GM12878 (cell line): ENCODE measurements at regions not wholly inside any gene's neighbourhood (a gene's known extent, or its start where the extent isn't known, plus 50 kb on each side); places are given as distances from the start of the nearest gene placed in this dataset.

ENCODE experiments used
- ATAC-seq: fragments of 200-7000 bp; cut with Tn5 transposase; 3 replicates; pipeline ENCODE4 v1.9.1; 2020; ENCODE audit warnings: mild to moderate bottlenecking, moderate library complexity
- BruUV-seq: library from RNA; stranded (reverse); fragments of 400-500 nt; replicated peaks from 2 replicates; lab custom pipeline; 2021; lab: Mats Ljungman, UMichigan
- CTCF ChIA-PET: fragments of 300-600 bp; sonication (Branson Sonifier 250); formaldehyde crosslinking; extraction: SDS; loops from one replicate; lab custom pipeline; 2021; ENCODE audit warnings: inconsistent platforms; lab: Yijun Ruan, JAX
- POLR2A ChIA-PET: fragments of 350-600 bp; formaldehyde crosslinking; extraction: SDS; loops from one replicate; lab custom pipeline; 2021; ENCODE audit warnings: inconsistent platforms; lab: Charles Lee
- RAD21 ChIA-PET: fragments of 300-600 bp; sonication (Branson Sonifier 250); formaldehyde crosslinking; loops from one replicate; lab custom pipeline; 2023; ENCODE audit warnings: antibody characterized with exemption; ENCODE audit not compliant: unreplicated experiment; lab: Charles Lee
- SMC1A ChIA-PET: fragments of 300-600 bp; sonication (Branson Sonifier 250); formaldehyde crosslinking; loops from one replicate; lab custom pipeline; 2023; ENCODE audit not compliant: unreplicated experiment, uncharacterized antibody; lab: Charles Lee
- DNase-seq: peaks from one replicate; pipeline ENCODE4 v3.0.0-alpha.2; 2011; ENCODE audit warnings: low read depth, low spot score
- FAIRE-seq: peaks from 3 replicates; lab custom pipeline; 2011; peaks lifted over from hg19 to GRCh38; lab: Jason Lieb, UNC
- H2AFZ ChIP-seq: 2 replicates; pipeline ENCODE4 v1.6.0; 2011; ENCODE audit warnings: low read depth, low read length, control low read depth; ENCODE audit not compliant: control insufficient read depth
- H3K27ac ChIP-seq: 2 replicates; pipeline ENCODE4 v1.5.1; 2011; ENCODE audit warnings: control low read depth; ENCODE audit not compliant: control insufficient read depth, insufficient read depth
- H3K27me3 ChIP-seq, 2 experiments: replicated peaks in 1 of 2; 2 replicates each; pipeline versions ENCODE4 v1.6.0 to v1.6.1; 2011; ENCODE audit warnings: low read length in 1 of 2; ENCODE audit not compliant: control insufficient read depth in 2 of 2, insufficient read depth in 2 of 2
- H3K36me3 ChIP-seq, 2 experiments: 2 replicates each; pipeline ENCODE4 v1.5.1; 2011; ENCODE audit warnings: low read length in 1 of 2; ENCODE audit not compliant: control insufficient read depth in 2 of 2, insufficient read depth in 2 of 2
- H3K4me1 ChIP-seq: 2 replicates; pipeline ENCODE4 v1.6.1; 2011; ENCODE audit warnings: mild to moderate bottlenecking, low read length, moderate library complexity, mixed read lengths; ENCODE audit not compliant: control insufficient read depth, insufficient read depth
- H3K4me2 ChIP-seq: 2 replicates; pipeline ENCODE4 v1.6.0; 2011; ENCODE audit warnings: control low read depth; ENCODE audit not compliant: control insufficient read depth, insufficient read depth
- H3K4me3 ChIP-seq: fragments of 200-600 bp; sonication (generic); 2 replicates; pipeline ENCODE4 v1.5.1; 2016
- H3K79me2 ChIP-seq: 2 replicates; pipeline ENCODE4 v1.6.0; 2011; ENCODE audit warnings: low read length; ENCODE audit not compliant: control insufficient read depth, insufficient read depth
- H3K9ac ChIP-seq: 2 replicates; pipeline ENCODE4 v1.8.0; 2011; ENCODE audit warnings: low read length, control low read depth, mixed read lengths; ENCODE audit not compliant: control insufficient read depth, insufficient read depth
- H3K9me3 ChIP-seq: replicated peaks from 3 replicates; pipeline ENCODE4 v1.5.1; 2011; ENCODE audit warnings: mild to moderate bottlenecking, low read length; ENCODE audit not compliant: control insufficient read depth, insufficient read depth
- H4K20me1 ChIP-seq: 2 replicates; pipeline ENCODE4 v1.6.0; 2011; ENCODE audit not compliant: control insufficient read depth, insufficient read depth
- CHD4 ChIP-seq: fragments of 200-600 bp; sonication (generic); IDR thresholded peaks from 2 replicates; pipeline ENCODE4 v1.6.1; 2016; ENCODE audit warnings: mild to moderate bottlenecking
- HDAC6 ChIP-seq: fragments of 200-600 bp; sonication (generic); IDR thresholded peaks from one replicate; pipeline ENCODE4 v1.8.0; 2017; ENCODE audit warnings: antibody characterized with exemption; ENCODE audit not compliant: unreplicated experiment
- MYC ChIP-seq: IDR thresholded peaks from 2 replicates; pipeline ENCODE4 v1.6.1; 2011; ENCODE audit warnings: mild to moderate bottlenecking, low read length, moderate library complexity, inconsistent platforms; ENCODE audit not compliant: insufficient read depth, insufficient replicate concordance, insufficient read length, severe bottlenecking
- PAX8 ChIP-seq: fragments of 450-650 bp; IDR thresholded peaks from 2 replicates; pipeline ENCODE4 v1.6.1; 2017; ENCODE audit warnings: mild to moderate bottlenecking, moderate library complexity
- PML ChIP-seq: IDR thresholded peaks from 2 replicates; pipeline ENCODE4 v1.6.1; 2012; ENCODE audit warnings: low read length, inconsistent platforms
- RAD51 ChIP-seq: fragments of 450-650 bp; IDR thresholded peaks from 2 replicates; pipeline ENCODE4 v1.6.1; 2016; ENCODE audit warnings: moderate library complexity, mild to moderate bottlenecking, inconsistent platforms
- SMAD5 ChIP-seq: IDR thresholded peaks from 2 replicates; pipeline ENCODE4 v1.6.1; 2016; ENCODE audit warnings: antibody characterized with exemption, low read depth
- SP1 ChIP-seq: IDR thresholded peaks from one replicate; pipeline ENCODE4 v1.6.1; 2011; ENCODE audit warnings: low read depth, low read length
- ZNF24 ChIP-seq: fragments of 450-650 bp; IDR thresholded peaks from 2 replicates; pipeline ENCODE4 v1.6.1; 2017; ENCODE audit warnings: antibody characterized with exemption, mild to moderate bottlenecking
- WGBS: methylation state at CpG from one replicate; pipeline ENCODE4 v1.1.6; 2016; ENCODE audit warnings: low lambda C conversion rate; ENCODE audit not compliant: insufficient replicate concordance, insufficient coverage; ENCODE audit errors: missing lambda C conversion rate; 5-methylcytosine and 5-hydroxymethylcytosine counted together
- in situ Hi-C: fragments of 300-500 bp; cut with MboI; formaldehyde crosslinking; loops from 9 replicates; pipeline ENCODE4 v1.14.3; 2018; ENCODE audit warnings: mixed read lengths
- intact Hi-C: fragments of 100-400 bp; cut with micrococcal nuclease; formaldehyde crosslinking; loops from one replicate; pipeline ENCODE4 v1.14.2; 2022; ENCODE audit not compliant: unreplicated experiment
- TF ChIP-seq, protein P1 (sequence below): IDR thresholded peaks from 2 replicates; pipeline ENCODE4 v1.6.1; 2012; ENCODE audit warnings: low read depth, low read length, improper control_type of control experiment
- TF ChIP-seq, protein P2 (sequence below), 3 experiments: IDR thresholded peaks in 2 of 3; conservative IDR thresholded peaks in 1 of 3; 2 replicates each; pipeline ENCODE4 v1.5.1; 2011; ENCODE audit warnings: low read depth in 3 of 3, low read length in 3 of 3, mild to moderate bottlenecking in 3 of 3, control low read depth in 2 of 3, moderate library complexity in 2 of 3, inconsistent platforms in 1 of 3, mixed read lengths in 1 of 3; ENCODE audit not compliant: control insufficient read depth in 2 of 3, insufficient read depth in 1 of 3; ENCODE audit errors: extremely low read depth in 1 of 3
- TF ChIP-seq, protein P3 (sequence below): fragments of 450-650 bp; IDR thresholded peaks from 2 replicates; pipeline ENCODE4 v1.6.1; 2016; ENCODE audit warnings: mild to moderate bottlenecking
- TF ChIP-seq, protein P4 (sequence below): fragments of 450-650 bp; IDR thresholded peaks from 2 replicates; pipeline ENCODE4 v1.6.1; 2016; ENCODE audit warnings: mild to moderate bottlenecking, moderate library complexity, borderline replicate concordance

DNA sequence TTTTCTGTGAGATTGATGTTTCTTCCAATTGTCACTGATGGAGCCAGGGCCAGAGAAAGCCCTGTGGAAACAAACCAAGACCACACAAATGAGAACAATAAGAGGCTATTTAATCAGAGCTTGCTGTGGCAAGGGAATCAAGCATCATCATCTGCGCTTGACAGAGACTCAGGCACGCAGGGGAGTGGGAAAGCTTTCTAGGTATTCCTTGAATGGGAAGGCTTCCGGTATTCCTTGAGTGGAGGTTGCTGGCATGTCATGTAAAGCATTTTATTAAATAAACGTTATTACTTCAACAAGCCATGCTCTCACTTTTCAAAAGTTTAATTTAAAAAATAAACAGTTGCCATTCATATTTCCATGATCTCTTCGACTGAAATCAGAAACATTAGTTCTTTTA lies 194.6 kb upstream of the SYT4 start:
- ChIA-PET POLR2A (no interaction called here), SMC1A (no interaction called here), RAD21 (no interaction called here), CTCF (no interaction called here)
- Histone ChIP-seq H3K36me3 (no peaks in the 10 kb centered on the region), H3K4me2 (no peak overlapping the region), H3K79me2 (no peaks in the 10 kb centered on the region), H3K9ac (no peak overlapping the region), H3K9me3 (no peaks in the 10 kb centered on the region), H3K27ac (no peak overlapping the region), H3K4me1 (no peaks in the 10 kb centered on the region), H2AFZ (no peak overlapping the region), H3K4me3 (no peak overlapping the region), H4K20me1 (no peaks in the 10 kb centered on the region), H3K27me3 (no peaks in the 10 kb centered on the region)
- ATAC-seq (no peak), DNase-seq (no peak), FAIRE-seq (no peak)
- intact Hi-C loops (no loop called here), in situ Hi-C loops (no loop called here)
- no TSS peak for BruUV-seq
- TF ChIP-seq ZNF24, result no peak
- no peak for TF ChIP-seq RAD51
- no peak for TF ChIP-seq SMAD5
- no peak for TF ChIP-seq HDAC6
- no peak for TF ChIP-seq PML
- TF ChIP-seq PAX8, result no peak
- TF ChIP-seq, protein P1, sequence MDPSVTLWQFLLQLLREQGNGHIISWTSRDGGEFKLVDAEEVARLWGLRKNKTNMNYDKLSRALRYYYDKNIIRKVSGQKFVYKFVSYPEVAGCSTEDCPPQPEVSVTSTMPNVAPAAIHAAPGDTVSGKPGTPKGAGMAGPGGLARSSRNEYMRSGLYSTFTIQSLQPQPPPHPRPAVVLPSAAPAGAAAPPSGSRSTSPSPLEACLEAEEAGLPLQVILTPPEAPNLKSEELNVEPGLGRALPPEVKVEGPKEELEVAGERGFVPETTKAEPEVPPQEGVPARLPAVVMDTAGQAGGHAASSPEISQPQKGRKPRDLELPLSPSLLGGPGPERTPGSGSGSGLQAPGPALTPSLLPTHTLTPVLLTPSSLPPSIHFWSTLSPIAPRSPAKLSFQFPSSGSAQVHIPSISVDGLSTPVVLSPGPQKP, result no peak
- no peak for TF ChIP-seq SP1
- TF ChIP-seq, protein P2, sequence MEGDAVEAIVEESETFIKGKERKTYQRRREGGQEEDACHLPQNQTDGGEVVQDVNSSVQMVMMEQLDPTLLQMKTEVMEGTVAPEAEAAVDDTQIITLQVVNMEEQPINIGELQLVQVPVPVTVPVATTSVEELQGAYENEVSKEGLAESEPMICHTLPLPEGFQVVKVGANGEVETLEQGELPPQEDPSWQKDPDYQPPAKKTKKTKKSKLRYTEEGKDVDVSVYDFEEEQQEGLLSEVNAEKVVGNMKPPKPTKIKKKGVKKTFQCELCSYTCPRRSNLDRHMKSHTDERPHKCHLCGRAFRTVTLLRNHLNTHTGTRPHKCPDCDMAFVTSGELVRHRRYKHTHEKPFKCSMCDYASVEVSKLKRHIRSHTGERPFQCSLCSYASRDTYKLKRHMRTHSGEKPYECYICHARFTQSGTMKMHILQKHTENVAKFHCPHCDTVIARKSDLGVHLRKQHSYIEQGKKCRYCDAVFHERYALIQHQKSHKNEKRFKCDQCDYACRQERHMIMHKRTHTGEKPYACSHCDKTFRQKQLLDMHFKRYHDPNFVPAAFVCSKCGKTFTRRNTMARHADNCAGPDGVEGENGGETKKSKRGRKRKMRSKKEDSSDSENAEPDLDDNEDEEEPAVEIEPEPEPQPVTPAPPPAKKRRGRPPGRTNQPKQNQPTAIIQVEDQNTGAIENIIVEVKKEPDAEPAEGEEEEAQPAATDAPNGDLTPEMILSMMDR (IDR thresholded peaks at IDR 0.05 in 2 of 3, conservative IDR thresholded peaks at IDR 0.05 in 1 of 3; ENCODE audit: control insufficient read depth in 2 of 3, extremely low read depth in 1 of 3, insufficient read depth in 1 of 3, low read depth in 3 of 3, low read length in 3 of 3), result no peak
- no peak for TF ChIP-seq MYC
- TF ChIP-seq, protein P3, sequence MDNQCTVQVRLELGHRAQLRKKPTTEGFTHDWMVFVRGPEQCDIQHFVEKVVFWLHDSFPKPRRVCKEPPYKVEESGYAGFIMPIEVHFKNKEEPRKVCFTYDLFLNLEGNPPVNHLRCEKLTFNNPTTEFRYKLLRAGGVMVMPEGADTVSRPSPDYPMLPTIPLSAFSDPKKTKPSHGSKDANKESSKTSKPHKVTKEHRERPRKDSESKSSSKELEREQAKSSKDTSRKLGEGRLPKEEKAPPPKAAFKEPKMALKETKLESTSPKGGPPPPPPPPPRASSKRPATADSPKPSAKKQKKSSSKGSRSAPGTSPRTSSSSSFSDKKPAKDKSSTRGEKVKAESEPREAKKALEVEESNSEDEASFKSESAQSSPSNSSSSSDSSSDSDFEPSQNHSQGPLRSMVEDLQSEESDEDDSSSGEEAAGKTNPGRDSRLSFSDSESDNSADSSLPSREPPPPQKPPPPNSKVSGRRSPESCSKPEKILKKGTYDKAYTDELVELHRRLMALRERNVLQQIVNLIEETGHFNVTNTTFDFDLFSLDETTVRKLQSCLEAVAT, result no peak
- TF ChIP-seq, protein P4, sequence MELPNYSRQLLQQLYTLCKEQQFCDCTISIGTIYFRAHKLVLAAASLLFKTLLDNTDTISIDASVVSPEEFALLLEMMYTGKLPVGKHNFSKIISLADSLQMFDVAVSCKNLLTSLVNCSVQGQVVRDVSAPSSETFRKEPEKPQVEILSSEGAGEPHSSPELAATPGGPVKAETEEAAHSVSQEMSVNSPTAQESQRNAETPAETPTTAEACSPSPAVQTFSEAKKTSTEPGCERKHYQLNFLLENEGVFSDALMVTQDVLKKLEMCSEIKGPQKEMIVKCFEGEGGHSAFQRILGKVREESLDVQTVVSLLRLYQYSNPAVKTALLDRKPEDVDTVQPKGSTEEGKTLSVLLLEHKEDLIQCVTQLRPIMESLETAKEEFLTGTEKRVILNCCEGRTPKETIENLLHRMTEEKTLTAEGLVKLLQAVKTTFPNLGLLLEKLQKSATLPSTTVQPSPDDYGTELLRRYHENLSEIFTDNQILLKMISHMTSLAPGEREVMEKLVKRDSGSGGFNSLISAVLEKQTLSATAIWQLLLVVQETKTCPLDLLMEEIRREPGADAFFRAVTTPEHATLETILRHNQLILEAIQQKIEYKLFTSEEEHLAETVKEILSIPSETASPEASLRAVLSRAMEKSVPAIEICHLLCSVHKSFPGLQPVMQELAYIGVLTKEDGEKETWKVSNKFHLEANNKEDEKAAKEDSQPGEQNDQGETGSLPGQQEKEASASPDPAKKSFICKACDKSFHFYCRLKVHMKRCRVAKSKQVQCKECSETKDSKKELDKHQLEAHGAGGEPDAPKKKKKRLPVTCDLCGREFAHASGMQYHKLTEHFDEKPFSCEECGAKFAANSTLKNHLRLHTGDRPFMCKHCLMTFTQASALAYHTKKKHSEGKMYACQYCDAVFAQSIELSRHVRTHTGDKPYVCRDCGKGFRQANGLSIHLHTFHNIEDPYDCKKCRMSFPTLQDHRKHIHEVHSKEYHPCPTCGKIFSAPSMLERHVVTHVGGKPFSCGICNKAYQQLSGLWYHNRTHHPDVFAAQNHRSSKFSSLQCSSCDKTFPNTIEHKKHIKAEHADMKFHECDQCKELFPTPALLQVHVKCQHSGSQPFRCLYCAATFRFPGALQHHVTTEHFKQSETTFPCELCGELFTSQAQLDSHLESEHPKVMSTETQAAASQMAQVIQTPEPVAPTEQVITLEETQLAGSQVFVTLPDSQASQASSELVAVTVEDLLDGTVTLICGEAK, result no peak
- no peak for TF ChIP-seq CHD4
- 8% methylated on average over 5 of the region's 5 CpGs for WGBS
